ENCODE measurements at regions not wholly inside any gene's neighbourhood (a gene's known extent, or its start where the extent isn't known, plus 50 kb on each side); places are given as distances from the start of the nearest gene placed in this dataset.

GRCh38 chr2:107062599-107063220 is 176.7 kb upstream of the ST6GAL2 start:
- no peak overlapping the region for H3K27ac Mint-ChIP-seq
- no peaks in the 10 kb centered on the region for H3K36me3 Mint-ChIP-seq (ENCODE audit: low read depth)
- no peaks in the 10 kb centered on the region for H3K27me3 Mint-ChIP-seq (ENCODE audit: low read depth)
- no peak overlapping the region for H3K4me3 Mint-ChIP-seq
- no peak for TF ChIP-seq CTCF (IDR thresholded peaks at IDR 0.05; ENCODE audit: unreplicated experiment in 3 of 3)
- peaks cover 30% of the 10 kb centered on the region for H3K4me1 Mint-ChIP-seq
- peaks cover 2% of the 10 kb centered on the region for H3K9me3 Mint-ChIP-seq

GRCh38 chr2:107063228-107063627 is 177.3 kb upstream of the ST6GAL2 start:
- Mint-ChIP-seq H3K27me3 (ENCODE audit: low read depth) (no peaks in the 10 kb centered on the region), H3K27ac (peak overlapping the region in 1 of 3 experiments; percentile 32), H3K4me3 (no peak overlapping the region), H3K4me1 (peaks cover 35% of the 10 kb centered on the region), H3K36me3 (ENCODE audit: low read depth) (no peaks in the 10 kb centered on the region), H3K9me3 (peaks cover 2% of the 10 kb centered on the region)
- no peak for TF ChIP-seq CTCF (IDR thresholded peaks at IDR 0.05; ENCODE audit: unreplicated experiment in 3 of 3)

GRCh38 chr2:107064750-107065149 is 178.8 kb upstream of the ST6GAL2 start:
- no peak overlapping the region for H3K4me3 Mint-ChIP-seq
- H3K9me3 Mint-ChIP-seq: peaks cover 2% of the 10 kb centered on the region
- no peak for TF ChIP-seq CTCF (IDR thresholded peaks at IDR 0.05; ENCODE audit: unreplicated experiment in 3 of 3)
- no peak overlapping the region for H3K27ac Mint-ChIP-seq
- no peaks in the 10 kb centered on the region for H3K36me3 Mint-ChIP-seq (ENCODE audit: low read depth)
- H3K27me3 Mint-ChIP-seq (ENCODE audit: low read depth): no peaks in the 10 kb centered on the region
- peaks cover 38% of the 10 kb centered on the region for H3K4me1 Mint-ChIP-seq

- H3K27ac Mint-ChIP-seq: peak overlapping the region in 1 of 3 experiments; percentile 38
- H3K4me1 Mint-ChIP-seq: peaks cover 37% of the 10 kb centered on the region
- no peaks in the 10 kb centered on the region for H3K36me3 Mint-ChIP-seq (ENCODE audit: low read depth)
- H3K4me3 Mint-ChIP-seq: no peak overlapping the region
- no peaks in the 10 kb centered on the region for H3K27me3 Mint-ChIP-seq (ENCODE audit: low read depth)
- H3K9me3 Mint-ChIP-seq: no peaks in the 10 kb centered on the region
- no peak for TF ChIP-seq CTCF (IDR thresholded peaks at IDR 0.05; ENCODE audit: unreplicated experiment in 3 of 3)
Measured at GRCh38 chr2:107068069-107068916, 182.3 kb upstream of the ST6GAL2 start.

- Mint-ChIP-seq H3K4me1 (peaks cover 24% of the 10 kb centered on the region), H3K27ac (no peak overlapping the region), H3K4me3 (no peak overlapping the region), H3K9me3 (no peaks in the 10 kb centered on the region), H3K27me3 (ENCODE audit: low read depth) (no peaks in the 10 kb centered on the region), H3K36me3 (ENCODE audit: low read depth) (no peaks in the 10 kb centered on the region)
- TF ChIP-seq CTCF (IDR thresholded peaks at IDR 0.05; ENCODE audit: unreplicated experiment in 3 of 3): no peak
Measured at GRCh38 chr2:107069890-107070289, 183.9 kb upstream of the ST6GAL2 start.

Measured in nephron (organoid).